NCI-H146 treated with DMSO at 0.1 percent for 48 hours (cell line): ENCODE measurements at regions not wholly inside any gene's neighbourhood (a gene's known extent, or its start where the extent isn't known, plus 50 kb on each side); places are given as distances from the start of the nearest gene placed in this dataset.

ENCODE experiments used
- DNase-seq: peaks from one replicate; lab custom pipeline; 2025; ENCODE audit not compliant: unreplicated experiment; lab: John Stamatoyannopoulos, UW

GRCh38 chr9:18208166-18209059 lies 265.5 kb upstream of the ADAMTSL1 start:
- no peak for DNase-seq

GRCh38 chr9:18215626-18216025 lies 258.3 kb upstream of the ADAMTSL1 start:
- DNase-seq: no peak

GRCh38 chr9:18216376-18216775 lies 257.6 kb upstream of the ADAMTSL1 start:
- no peak for DNase-seq

GRCh38 chr9:18228101-18228500 lies 245.9 kb upstream of the ADAMTSL1 start:
- DNase-seq: no peak

- no peak for DNase-seq
These were observed 243.8 kb upstream of the ADAMTSL1 start for GRCh38 chr9:18229992-18230676.

GRCh38 chr9:18233311-18233710 lies 240.6 kb upstream of the ADAMTSL1 start:
- DNase-seq: no peak

- no peak for DNase-seq
These were observed 240.0 kb upstream of the ADAMTSL1 start for GRCh38 chr9:18233776-18234445.

GRCh38 chr9:18235181-18235908 lies 238.6 kb upstream of the ADAMTSL1 start:
- DNase-seq: no peak

GRCh38 chr9:18236336-18236735 lies 237.6 kb upstream of the ADAMTSL1 start:
- DNase-seq: no peak

GRCh38 chr9:18237776-18238175 lies 236.2 kb upstream of the ADAMTSL1 start:
- DNase-seq: no peak

GRCh38 chr9:18238254-18238653 lies 235.7 kb upstream of the ADAMTSL1 start:
- DNase-seq: no peak

- DNase-seq: no peak
These were observed 235.1 kb upstream of the ADAMTSL1 start for GRCh38 chr9:18238752-18239447.

- no peak for DNase-seq
These were observed 233.7 kb upstream of the ADAMTSL1 start for GRCh38 chr9:18240213-18240612.

- no peak for DNase-seq
These were observed 228.0 kb upstream of the ADAMTSL1 start for GRCh38 chr9:18245911-18246310.

GRCh38 chr9:18250053-18250452 lies 223.9 kb upstream of the ADAMTSL1 start:
- no peak for DNase-seq

- no peak for DNase-seq
These were observed 220.0 kb upstream of the ADAMTSL1 start for GRCh38 chr9:18253950-18254349.

GRCh38 chr9:18255158-18255629 lies 218.8 kb upstream of the ADAMTSL1 start:
- peak; percentile 66 for DNase-seq

- DNase-seq: no peak
These were observed 218.2 kb upstream of the ADAMTSL1 start for GRCh38 chr9:18255747-18256146.

- DNase-seq: peak; percentile 2
These were observed 217.4 kb upstream of the ADAMTSL1 start for GRCh38 chr9:18256568-18256967.

- peak; percentile 22 for DNase-seq
These were observed 213.4 kb upstream of the ADAMTSL1 start for GRCh38 chr9:18260521-18260920.
